ENCODE measurements at regions not wholly inside any gene's neighbourhood (a gene's known extent, or its start where the extent isn't known, plus 50 kb on each side); places are given as distances from the start of the nearest gene placed in this dataset.

DNA sequence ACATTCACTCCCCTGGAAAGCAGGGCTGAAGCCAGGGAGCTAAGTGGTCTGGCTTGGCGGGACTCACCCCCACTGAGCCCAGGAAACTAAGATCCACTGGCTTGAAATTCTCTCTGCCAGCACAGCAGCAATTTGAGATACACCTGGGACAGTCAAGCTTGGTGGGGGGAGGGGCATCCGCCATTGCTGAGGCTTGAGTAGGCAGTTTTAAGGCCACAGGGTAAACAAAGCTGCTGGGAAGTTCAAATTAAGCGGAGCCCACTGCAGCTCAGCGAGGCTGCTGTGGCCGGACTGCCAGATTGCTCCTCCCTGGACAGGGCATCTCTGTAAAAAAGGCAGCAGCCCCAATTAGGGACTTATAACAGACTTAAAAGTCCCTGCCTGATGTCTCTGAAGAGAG is 108.2 kb upstream of the FAM13C start:
- Mint-ChIP-seq H3K4me1 (no peaks in the 10 kb centered on the region), H3K36me3 (no peaks in the 10 kb centered on the region), H3K9me3 (peaks cover 0 to 34% (median 7%) of the 10 kb centered on the region in 9 donors), H3K4me3 (no peak overlapping the region), H3K27me3 (peaks cover 0 to 3% (median 0%) of the 10 kb centered on the region in 5 donors), H3K27ac (no peak overlapping the region)
- no peak for DNase-seq
- POLR2A ChIA-PET, result no interaction called here
- ATAC-seq, result no peak

DNA sequence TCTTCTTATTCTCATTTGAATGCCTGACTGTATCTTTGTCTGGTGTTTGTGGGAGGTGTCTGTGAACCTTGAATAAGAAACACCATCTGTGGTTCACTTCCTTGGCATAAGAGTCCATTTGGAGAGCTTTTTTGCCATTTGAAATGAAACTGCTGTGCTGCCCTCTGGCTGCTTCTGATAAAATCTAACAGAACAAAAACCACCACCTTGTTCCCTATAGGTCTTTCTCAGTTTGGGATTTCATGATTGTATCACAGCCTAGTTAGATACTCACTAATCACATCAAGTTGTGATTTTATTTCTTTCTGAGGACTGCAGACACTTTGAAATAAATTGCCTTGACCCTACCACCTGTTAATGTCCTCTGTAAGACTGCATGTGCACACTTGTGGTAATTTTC is 102.7 kb upstream of the FAM13C start:
- ATAC-seq (no peak), DNase-seq (no peak)
- peaks cover 0 to 7% (median 0%) of the 10 kb centered on the region in 5 donors for H3K27me3 Mint-ChIP-seq
- no peaks in the 10 kb centered on the region for H3K4me1 Mint-ChIP-seq
- H3K36me3 Mint-ChIP-seq, result no peaks in the 10 kb centered on the region
- peaks cover 0 to 7% (median 4%) of the 10 kb centered on the region in 9 donors for H3K9me3 Mint-ChIP-seq
- H3K27ac Mint-ChIP-seq, result no peak overlapping the region
- no peak overlapping the region for H3K4me3 Mint-ChIP-seq
- POLR2A ChIA-PET, result no interaction called here

DNA sequence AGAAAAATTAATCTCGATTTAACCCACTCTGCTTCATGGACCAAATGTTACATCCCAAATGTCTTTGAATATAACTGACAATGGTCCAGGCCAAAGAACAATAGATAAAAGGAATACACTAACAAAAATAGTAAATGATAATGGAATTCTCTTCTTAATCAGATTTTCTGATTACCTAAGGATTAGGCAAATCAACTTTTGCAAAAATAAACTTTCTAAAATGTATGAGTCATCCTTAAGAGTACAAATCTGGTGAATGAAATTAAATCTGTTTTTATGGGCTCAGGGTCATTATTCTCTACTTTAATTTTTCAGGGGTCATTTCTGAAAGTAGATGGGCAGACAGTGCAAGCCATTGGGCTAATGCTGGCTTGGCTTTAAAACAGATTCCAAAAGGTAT is 102.1 kb upstream of the FAM13C start:
- no peak for ATAC-seq
- POLR2A ChIA-PET, result no interaction called here
- Mint-ChIP-seq H3K27ac (no peak overlapping the region), H3K4me3 (no peak overlapping the region), H3K27me3 (peaks cover 0 to 7% (median 0%) of the 10 kb centered on the region in 5 donors), H3K36me3 (no peaks in the 10 kb centered on the region), H3K9me3 (peaks cover 0 to 7% (median 4%) of the 10 kb centered on the region in 9 donors), H3K4me1 (no peaks in the 10 kb centered on the region)
- no peak for DNase-seq

DNA sequence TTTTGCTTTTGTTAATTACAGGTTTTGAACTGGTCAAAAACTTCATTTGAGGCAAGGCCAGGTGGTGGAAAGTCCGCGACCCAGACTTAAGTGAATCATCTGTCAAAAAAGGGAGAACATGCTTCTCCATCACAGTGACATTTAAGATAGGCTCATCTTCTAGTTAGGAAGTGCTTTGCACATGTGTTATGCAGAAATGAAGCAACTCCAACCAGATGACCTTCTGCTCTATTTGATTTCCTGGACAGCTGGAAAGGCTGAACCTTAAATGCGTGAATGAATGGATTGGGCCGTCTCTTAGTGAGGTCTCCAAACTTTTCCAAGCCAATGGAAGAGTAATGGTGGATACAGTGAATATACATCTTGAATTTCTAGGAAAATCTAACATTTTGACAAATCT is 101.6 kb upstream of the FAM13C start:
- Mint-ChIP-seq H3K9me3 (peaks cover 0 to 7% (median 4%) of the 10 kb centered on the region in 9 donors), H3K4me3 (no peak overlapping the region)
- POLR2A ChIA-PET, result no interaction called here

DNA sequence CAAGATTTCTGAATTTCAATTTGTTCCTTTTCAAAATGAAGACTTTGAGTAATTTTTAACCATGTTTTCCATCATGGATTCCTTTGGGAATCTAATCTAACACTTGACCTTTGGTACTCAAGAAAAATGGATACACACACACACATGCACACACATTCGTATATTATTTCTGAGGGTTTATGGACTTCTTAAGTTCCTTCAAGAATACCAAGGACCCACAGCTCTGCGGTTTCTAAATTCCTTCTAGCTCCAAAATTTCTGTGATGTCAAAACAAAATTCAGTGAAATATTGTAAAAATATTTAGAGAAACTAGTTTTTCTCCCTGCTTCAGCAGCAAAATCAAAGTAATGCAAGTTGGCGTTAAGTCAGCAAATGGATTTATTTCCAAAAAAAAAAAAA is 98.3 kb upstream of the FAM13C start:
- Mint-ChIP-seq H3K27ac (no peak overlapping the region), H3K27me3 (peaks cover 0 to 4% (median 0%) of the 10 kb centered on the region in 5 donors), H3K36me3 (no peaks in the 10 kb centered on the region), H3K4me1 (no peaks in the 10 kb centered on the region), H3K4me3 (no peak overlapping the region), H3K9me3 (peaks cover 0 to 5% (median 2%) of the 10 kb centered on the region in 9 donors)
- POLR2A ChIA-PET, result no interaction called here
- ATAC-seq (no peak), DNase-seq (no peak)

More for the DNA sequence above, 101.6 kb upstream of the FAM13C start:
- peaks cover 0 to 7% (median 0%) of the 10 kb centered on the region in 5 donors for H3K27me3 Mint-ChIP-seq
- ATAC-seq (no peak), DNase-seq (no peak)
- H3K36me3 Mint-ChIP-seq, result no peaks in the 10 kb centered on the region
- no peaks in the 10 kb centered on the region for H3K4me1 Mint-ChIP-seq
- no peak overlapping the region for H3K27ac Mint-ChIP-seq

DNA sequence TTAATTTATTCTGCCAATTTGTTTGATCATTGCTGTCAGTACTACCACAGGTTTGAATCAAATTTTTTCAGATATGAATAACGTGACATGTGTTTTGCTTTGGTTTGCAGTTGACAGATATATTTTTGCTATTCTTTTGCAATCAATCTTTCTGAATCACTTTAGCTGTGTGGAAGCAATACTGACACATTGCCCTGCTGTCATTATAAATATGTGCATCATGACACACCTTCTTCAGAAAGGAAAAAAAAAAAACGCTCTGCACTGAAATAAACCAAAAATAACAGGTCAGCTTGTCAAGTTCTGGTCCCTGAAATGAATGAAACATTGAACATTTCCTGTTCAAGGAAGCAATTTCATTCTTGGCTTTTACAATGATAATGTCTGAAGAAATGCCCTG is 93.8 kb upstream of the FAM13C start:
- Mint-ChIP-seq H3K9me3 (peaks cover 0 to 5% (median 0%) of the 10 kb centered on the region in 9 donors), H3K4me3 (no peak overlapping the region), H3K27ac (no peak overlapping the region), H3K27me3 (no peaks in the 10 kb centered on the region), H3K4me1 (no peaks in the 10 kb centered on the region), H3K36me3 (no peaks in the 10 kb centered on the region)
- POLR2A ChIA-PET, result no interaction called here
- DNase-seq, result no peak
- no peak for ATAC-seq

DNA sequence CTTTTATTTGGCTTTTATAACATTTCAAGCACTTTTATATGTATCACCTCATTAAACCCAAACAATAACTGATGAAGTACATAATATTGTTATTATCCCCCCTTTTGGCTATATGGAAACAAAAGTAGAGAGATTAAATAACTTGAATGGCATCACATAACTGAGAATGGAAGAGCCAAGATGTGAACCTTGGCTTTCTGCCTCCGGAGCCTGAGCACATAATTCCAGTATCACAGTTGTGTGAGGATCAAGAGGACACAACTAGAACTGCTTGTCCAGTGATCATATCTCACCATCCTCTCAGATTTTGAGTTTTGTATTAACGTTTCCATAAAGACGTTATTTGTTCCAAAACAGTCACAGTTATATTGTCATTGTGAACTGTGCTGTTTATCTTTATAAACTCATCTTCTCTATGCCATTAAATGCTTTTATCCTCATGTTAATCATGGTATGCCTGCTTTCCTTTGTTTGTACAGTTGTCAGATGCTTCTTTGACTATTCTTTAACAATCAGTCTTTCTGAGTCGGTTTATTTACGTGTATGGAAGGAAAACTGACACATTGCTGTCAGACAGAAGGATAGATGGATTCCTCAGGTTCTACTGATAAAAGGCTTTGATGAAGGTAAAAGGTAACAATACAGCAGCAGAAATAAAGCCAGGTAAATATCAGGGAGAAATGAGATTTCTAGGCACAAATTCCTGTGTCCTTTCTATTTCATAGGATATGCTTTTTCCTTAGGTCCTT is 92.0 kb upstream of the FAM13C start:
- POLR2A ChIA-PET, result no interaction called here
- DNase-seq (no peak), ATAC-seq (no peak)
- Mint-ChIP-seq H3K4me3 (no peak overlapping the region), H3K9me3 (peaks cover 0 to 5% (median 0%) of the 10 kb centered on the region in 9 donors), H3K27ac (no peak overlapping the region), H3K4me1 (no peaks in the 10 kb centered on the region), H3K27me3 (no peaks in the 10 kb centered on the region), H3K36me3 (no peaks in the 10 kb centered on the region)

DNA sequence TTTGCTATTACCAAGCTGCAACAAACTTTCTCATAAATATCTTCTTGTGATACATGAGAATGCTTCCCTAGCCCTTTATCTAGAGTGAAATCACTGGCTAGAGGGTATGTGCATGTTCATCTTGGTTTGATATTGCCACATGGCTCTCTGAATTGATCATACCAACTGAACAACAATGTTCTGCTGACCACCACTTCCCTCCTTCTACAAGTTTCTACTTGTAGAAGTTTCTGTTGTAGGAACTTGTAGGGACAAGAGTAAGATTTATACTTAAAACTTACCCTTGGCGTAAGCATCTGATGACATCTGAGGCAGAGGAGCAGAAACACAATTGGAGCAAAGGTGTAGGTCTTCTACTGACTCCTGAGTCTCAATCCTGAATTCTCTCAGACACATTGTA is 86.3 kb upstream of the FAM13C start:
- no peak for DNase-seq
- no peaks in the 10 kb centered on the region for H3K36me3 Mint-ChIP-seq
- POLR2A ChIA-PET, result no interaction called here

DNA sequence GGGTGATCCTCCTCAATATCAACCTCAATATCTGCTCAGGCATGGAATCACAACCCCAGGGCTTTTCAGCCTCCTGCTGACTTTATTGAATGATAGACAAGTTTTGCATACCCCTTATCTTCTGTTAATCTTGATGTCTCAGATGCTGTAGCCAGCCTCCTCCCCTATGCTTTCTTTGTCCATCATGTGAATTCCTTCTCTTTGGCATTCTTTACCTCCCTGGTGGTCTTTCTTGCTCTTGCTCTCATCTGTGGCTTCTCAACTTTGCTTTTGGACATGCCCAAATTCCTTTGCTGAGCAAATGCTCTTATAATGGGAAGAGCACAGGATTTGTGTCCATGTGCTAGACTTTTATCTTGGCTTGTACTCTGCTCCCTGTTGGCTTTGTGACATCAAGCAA is 73.4 kb upstream of the FAM13C start:
- no peak for ATAC-seq
- Mint-ChIP-seq H3K27ac (no peak overlapping the region), H3K9me3 (peaks cover 0 to 11% (median 2%) of the 10 kb centered on the region in 9 donors), H3K4me3 (no peak overlapping the region), H3K27me3 (no peaks in the 10 kb centered on the region), H3K4me1 (no peaks in the 10 kb centered on the region), H3K36me3 (no peaks in the 10 kb centered on the region)
- POLR2A ChIA-PET, result no interaction called here
- DNase-seq, result no peak

More for the DNA sequence above, 86.3 kb upstream of the FAM13C start:
- ATAC-seq, result no peak
- Mint-ChIP-seq H3K9me3 (peaks cover 0 to 14% (median 2%) of the 10 kb centered on the region in 9 donors), H3K27me3 (no peaks in the 10 kb centered on the region), H3K4me1 (no peaks in the 10 kb centered on the region), H3K4me3 (no peak overlapping the region), H3K27ac (no peak overlapping the region)

DNA sequence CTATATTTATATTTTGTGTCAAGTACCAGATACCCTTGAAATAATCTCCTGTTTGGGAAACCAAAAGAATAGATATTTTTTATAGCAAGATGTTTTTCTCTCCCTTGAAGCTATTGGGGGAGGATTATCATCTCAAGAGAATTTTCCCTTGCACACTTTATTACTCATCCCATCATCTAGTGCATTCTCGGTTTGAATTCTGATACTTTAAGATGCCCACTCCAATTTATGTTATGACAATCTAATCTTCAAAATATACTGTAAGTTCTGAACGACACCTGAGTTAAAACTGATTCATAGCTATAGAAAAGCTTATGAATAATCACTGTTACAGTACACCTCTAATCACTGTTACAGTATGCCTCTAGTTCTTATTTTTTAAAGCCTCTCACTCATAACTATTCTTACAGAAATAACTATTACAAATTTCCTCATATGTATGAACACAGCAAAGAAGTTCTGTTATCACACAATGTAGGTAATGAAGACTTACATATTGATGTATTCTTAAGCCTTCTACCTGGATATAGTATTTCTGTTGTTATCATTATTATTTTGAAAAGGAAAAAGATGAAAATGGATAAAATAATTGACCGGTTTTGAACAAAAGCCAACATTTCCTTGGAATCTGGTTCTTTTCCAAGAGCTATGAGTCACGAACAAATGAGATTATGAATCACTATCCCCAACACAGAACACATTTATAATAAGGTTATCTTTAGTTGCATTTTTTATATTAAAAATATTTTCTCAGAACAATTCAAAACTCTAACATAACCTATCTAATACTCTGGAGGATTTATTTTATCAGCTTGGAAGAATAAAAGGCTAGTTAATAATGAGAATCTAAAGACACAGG is 72.3 kb upstream of the FAM13C start:
- Mint-ChIP-seq H3K27me3 (no peaks in the 10 kb centered on the region), H3K4me1 (no peaks in the 10 kb centered on the region), H3K9me3 (peaks cover 0 to 11% (median 2%) of the 10 kb centered on the region in 9 donors), H3K27ac (no peak overlapping the region), H3K36me3 (no peaks in the 10 kb centered on the region), H3K4me3 (no peak overlapping the region)
- POLR2A ChIA-PET, result no interaction called here
- no peak for ATAC-seq
- DNase-seq, result no peak

DNA sequence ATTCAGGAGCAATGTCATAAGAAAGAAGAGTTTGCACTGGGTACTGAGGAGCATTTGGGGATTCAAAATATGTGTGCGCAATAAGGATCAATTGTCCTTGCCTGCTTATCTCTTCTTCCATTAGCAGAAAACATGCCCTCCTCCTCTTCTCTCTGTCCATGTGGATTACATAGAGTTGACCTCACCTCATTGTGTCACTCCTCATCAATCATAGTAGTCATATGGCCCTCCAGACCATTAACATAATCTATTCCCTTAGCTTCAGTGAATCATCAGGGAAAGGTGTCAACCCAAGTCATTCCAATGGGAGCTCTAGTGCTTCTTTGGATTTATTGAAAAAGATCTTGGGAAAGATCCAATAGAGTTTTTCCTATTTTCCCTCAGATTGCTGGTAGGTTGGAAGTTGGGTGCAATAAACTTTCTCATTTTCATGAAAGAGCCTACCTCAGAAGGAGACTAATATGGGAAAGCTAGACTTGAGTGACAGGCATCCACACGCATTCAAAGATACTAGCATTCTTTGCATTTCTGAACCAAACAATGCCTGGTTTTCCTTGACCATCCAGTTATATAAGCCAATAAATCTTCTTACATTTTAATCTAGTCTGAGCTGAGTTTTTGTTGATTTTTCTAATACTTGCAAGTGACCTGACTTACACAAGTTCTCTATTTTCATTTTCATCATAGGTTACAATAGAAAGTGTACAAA is 71.5 kb upstream of the FAM13C start:
- H3K9me3 Mint-ChIP-seq, result peaks cover 0 to 11% (median 2%) of the 10 kb centered on the region in 9 donors
- H3K27me3 Mint-ChIP-seq, result no peaks in the 10 kb centered on the region
- H3K4me1 Mint-ChIP-seq, result no peaks in the 10 kb centered on the region
- DNase-seq (no peak), ATAC-seq (no peak)
- POLR2A ChIA-PET, result no interaction called here
- H3K27ac Mint-ChIP-seq, result no peak overlapping the region
- no peaks in the 10 kb centered on the region for H3K36me3 Mint-ChIP-seq
- no peak overlapping the region for H3K4me3 Mint-ChIP-seq

DNA sequence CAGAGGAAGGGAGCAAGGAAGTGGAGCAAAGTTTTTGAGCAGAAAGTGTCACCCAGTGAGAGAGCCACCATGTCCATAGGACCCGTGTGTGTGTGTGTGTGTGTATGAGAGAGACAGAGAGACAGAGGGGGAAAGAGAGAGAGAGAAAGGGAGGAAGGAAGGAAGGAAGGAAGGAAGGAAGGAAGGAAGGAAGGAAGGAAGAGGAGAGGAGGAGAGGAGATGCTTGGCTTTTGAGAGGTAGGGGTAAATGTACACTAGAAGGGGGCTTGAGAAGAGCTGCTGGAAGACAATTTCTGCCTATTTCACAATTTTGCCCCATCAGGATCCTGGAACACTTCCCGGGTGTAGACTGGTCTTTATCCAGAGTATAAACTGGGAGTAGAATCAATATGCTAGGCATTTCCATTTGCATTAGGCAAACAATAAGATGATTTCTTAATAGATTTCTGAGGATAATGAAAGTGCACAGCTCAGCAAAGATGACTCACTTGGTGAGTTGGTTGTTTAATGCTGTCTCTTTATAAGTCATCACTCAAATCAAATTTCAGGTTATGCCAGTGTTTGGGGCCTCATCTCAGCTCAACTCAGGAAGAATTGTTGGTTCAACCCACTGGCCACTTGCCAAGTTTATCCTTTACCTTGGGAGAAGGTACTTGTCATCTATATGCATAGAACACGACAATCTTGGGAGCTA is 70.0 kb upstream of the FAM13C start:
- POLR2A ChIA-PET, result no interaction called here
- Mint-ChIP-seq H3K4me1 (no peaks in the 10 kb centered on the region), H3K27me3 (peaks cover 0 to 5% (median 0%) of the 10 kb centered on the region in 5 donors), H3K4me3 (no peak overlapping the region), H3K9me3 (peaks cover 0 to 15% (median 3%) of the 10 kb centered on the region in 9 donors), H3K27ac (peak overlapping the region in 1 of 10 donors; percentile 21), H3K36me3 (peaks cover 0 to 4% (median 0%) of the 10 kb centered on the region in 3 donors)
- DNase-seq, result no peak
- no peak for ATAC-seq
